GM12864 (cell line): ENCODE measurements at regions not wholly inside any gene's neighbourhood (a gene's known extent, or its start where the extent isn't known, plus 50 kb on each side); places are given as distances from the start of the nearest gene placed in this dataset.

ENCODE experiments used
- DNase-seq: peaks from one replicate; pipeline ENCODE4 v3.0.0-alpha.2; 2011; ENCODE audit warnings: low read depth
- H3K4me3 ChIP-seq: 2 replicates; pipeline ENCODE4 v1.5.1; 2011; ENCODE audit warnings: mild to moderate bottlenecking, low read depth, low read length, control low read depth
- CTCF ChIP-seq: IDR thresholded peaks from 2 replicates; pipeline ENCODE4 v1.5.1; 2011; ENCODE audit warnings: low read depth, mild to moderate bottlenecking, moderate library complexity, low read length, control low read depth, inconsistent platforms; ENCODE audit errors: missing control alignments

- TF ChIP-seq CTCF = no peak
- no peak for DNase-seq
- no peak overlapping the region for H3K4me3 ChIP-seq
Observed at GRCh38 chr10:128784444-128784843, 658.2 kb upstream of the MKI67 start.

- TF ChIP-seq CTCF = no peak
- DNase-seq = no peak
- no peak overlapping the region for H3K4me3 ChIP-seq
Observed at GRCh38 chr10:128792426-128793140, 666.4 kb upstream of the MKI67 start.

GRCh38 chr10:128793726-128794655, 667.8 kb upstream of the MKI67 start:
- no peak for TF ChIP-seq CTCF
- no peak overlapping the region for H3K4me3 ChIP-seq
- DNase-seq = no peak

- no peak for DNase-seq
- TF ChIP-seq CTCF = no peak
- H3K4me3 ChIP-seq = no peak overlapping the region
Observed at GRCh38 chr10:128796396-128796912, 670.2 kb upstream of the MKI67 start.

- DNase-seq = no peak
- TF ChIP-seq CTCF = no peak
Observed at GRCh38 chr10:128802062-128802461, 665.0 kb upstream of the MGMT start.

GRCh38 chr10:128803790-128804189, 663.3 kb upstream of the MGMT start:
- H3K4me3 ChIP-seq = no peak overlapping the region
- no peak for TF ChIP-seq CTCF
- no peak for DNase-seq

More at GRCh38 chr10:128802062-128802461, 665.0 kb upstream of the MGMT start:
- H3K4me3 ChIP-seq = no peak overlapping the region
